MM.1S (cell line): ENCODE measurements at regions not wholly inside any gene's neighbourhood (a gene's known extent, or its start where the extent isn't known, plus 50 kb on each side); places are given as distances from the start of the nearest gene placed in this dataset.

Source experiments
- DNase-seq: peaks from one replicate; pipeline ENCODE4 v3.0.0-alpha.2; 2015
- H2AFZ ChIP-seq: fragments of 300-600 bp; sonication (generic); 2 replicates; pipeline ENCODE4 v1.6.0; 2016; ENCODE audit warnings: antibody characterized with exemption, low read length
- H3F3A ChIP-seq: fragments of 300-600 bp; sonication (generic); 2 replicates; pipeline ENCODE4 v1.6.1; 2016; ENCODE audit warnings: mild to moderate bottlenecking, antibody characterized with exemption, low read length, moderate library complexity, mixed read lengths; ENCODE audit not compliant: insufficient read depth
- H3K27ac ChIP-seq: fragments of 300-600 bp; sonication (generic); 2 replicates; pipeline ENCODE4 v1.5.1; 2016; ENCODE audit warnings: mild to moderate bottlenecking, low read length
- H3K27me3 ChIP-seq: fragments of 300-600 bp; sonication (generic); replicated peaks from 2 replicates; pipeline ENCODE4 v1.6.0; 2016; ENCODE audit warnings: low read length; ENCODE audit not compliant: insufficient read depth
- H3K36me3 ChIP-seq: fragments of 300-600 bp; sonication (generic); replicated peaks from 2 replicates; pipeline ENCODE4 v1.6.1; 2016; ENCODE audit warnings: mild to moderate bottlenecking, low read length, mixed read lengths; ENCODE audit not compliant: insufficient read depth
- H3K4me1 ChIP-seq: fragments of 300-600 bp; sonication (generic); 2 replicates; pipeline ENCODE4 v1.6.1; 2016; ENCODE audit warnings: low read length, mixed read lengths
- H3K4me2 ChIP-seq: fragments of 300-600 bp; sonication (generic); 2 replicates; pipeline ENCODE4 v1.6.0; 2016; ENCODE audit warnings: low read depth, low read length
- H3K4me3 ChIP-seq: fragments of 300-600 bp; sonication (generic); 2 replicates; pipeline ENCODE4 v1.5.1; 2016; ENCODE audit warnings: low read length, mixed read lengths
- H3K79me2 ChIP-seq: fragments of 300-600 bp; sonication (generic); 2 replicates; pipeline ENCODE4 v1.6.1; 2016; ENCODE audit warnings: mixed run types, low read length, mixed read lengths
- H3K9ac ChIP-seq: fragments of 300-600 bp; sonication (generic); 2 replicates; pipeline ENCODE4 v1.6.1; 2016; ENCODE audit warnings: low read length, mixed read lengths
- H3K9me2 ChIP-seq: fragments of 300-600 bp; sonication (generic); replicated peaks from 2 replicates; pipeline ENCODE4 v1.6.1; 2016; ENCODE audit warnings: mild to moderate bottlenecking, low read length, mixed read lengths; ENCODE audit not compliant: insufficient read depth
- H3K9me3 ChIP-seq: fragments of 300-600 bp; sonication (generic); replicated peaks from 2 replicates; pipeline ENCODE4 v1.6.1; 2016; ENCODE audit warnings: mild to moderate bottlenecking, low read length, mixed read lengths; ENCODE audit not compliant: insufficient read depth
- H4K20me1 ChIP-seq: fragments of 300-600 bp; sonication (generic); 2 replicates; pipeline ENCODE4 v1.6.1; 2016; ENCODE audit warnings: mild to moderate bottlenecking, low read length, moderate library complexity, mixed read lengths; ENCODE audit not compliant: insufficient read depth
- CTCF ChIP-seq: fragments of 300-600 bp; sonication (generic); IDR thresholded peaks from 2 replicates; pipeline ENCODE4 v1.5.1; 2016; ENCODE audit warnings: antibody characterized with exemption, low read length, mixed read lengths
- EZH2 ChIP-seq: fragments of 300-600 bp; sonication (generic); optimal IDR thresholded peaks from 2 replicates; pipeline ENCODE3; 2017; ENCODE audit warnings: low read depth, mild to moderate bottlenecking, antibody characterized with exemption, low read length, mixed read lengths
- EZH2phosphoT487 ChIP-seq: fragments of 300-600 bp; sonication (generic); IDR thresholded peaks from 2 replicates; pipeline ENCODE4 v1.6.1; 2018; ENCODE audit warnings: antibody characterized with exemption, low read length

GRCh38 chr2:4420032-4420431 is 716.7 kb downstream of the DCDC2C start:
- Histone ChIP-seq H3K9me2 (no peaks in the 10 kb centered on the region), H3K9me3 (no peaks in the 10 kb centered on the region), H3K4me2 (no peak overlapping the region), H3K36me3 (no peaks in the 10 kb centered on the region), H3K27me3 (no peaks in the 10 kb centered on the region), H3K4me1 (no peaks in the 10 kb centered on the region), H4K20me1 (no peaks in the 10 kb centered on the region), H3K79me2 (no peaks in the 10 kb centered on the region), H3K4me3 (no peak overlapping the region), H3K9ac (no peak overlapping the region), H3K27ac (no peak overlapping the region), H3F3A (no peaks in the 10 kb centered on the region), H2AFZ (no peak overlapping the region)
- no peak for DNase-seq
- TF ChIP-seq EZH2 = no peak
- TF ChIP-seq EZH2phosphoT487 = no peak
- TF ChIP-seq CTCF = no peak

DNA sequence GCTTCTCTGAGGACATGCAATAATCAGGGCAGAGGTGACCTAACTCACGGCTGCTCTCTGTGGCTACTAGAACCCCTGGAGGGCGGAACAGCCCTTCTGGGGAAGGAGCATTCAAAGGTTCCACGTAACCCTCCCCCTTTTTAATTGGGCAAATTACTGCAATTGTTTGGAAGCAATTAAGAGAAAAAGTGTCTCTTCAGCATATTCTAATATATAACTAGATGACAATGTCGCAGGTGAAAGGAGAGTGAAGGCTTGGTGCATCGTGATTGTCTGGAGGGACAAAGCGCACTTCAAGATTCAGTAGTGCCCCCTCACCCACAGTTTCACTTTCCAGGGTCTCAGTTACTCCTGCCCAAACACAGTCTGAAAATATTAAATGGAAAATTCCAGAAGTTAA is 720.8 kb downstream of the DCDC2C start:
- no peak for DNase-seq
- Histone ChIP-seq H2AFZ (no peak overlapping the region), H3F3A (no peaks in the 10 kb centered on the region), H3K36me3 (no peaks in the 10 kb centered on the region), H3K27ac (no peak overlapping the region), H3K79me2 (no peaks in the 10 kb centered on the region), H3K27me3 (no peaks in the 10 kb centered on the region), H3K9ac (no peak overlapping the region), H3K4me2 (no peak overlapping the region), H3K4me1 (no peaks in the 10 kb centered on the region), H4K20me1 (no peaks in the 10 kb centered on the region), H3K9me3 (no peaks in the 10 kb centered on the region), H3K4me3 (no peak overlapping the region), H3K9me2 (no peaks in the 10 kb centered on the region)
- no peak for TF ChIP-seq EZH2
- TF ChIP-seq CTCF = no peak
- no peak for TF ChIP-seq EZH2phosphoT487

GRCh38 chr2:4427083-4427482 is 723.7 kb downstream of the DCDC2C start:
- Histone ChIP-seq H3K9me3 (no peaks in the 10 kb centered on the region), H3K4me1 (no peaks in the 10 kb centered on the region), H3K9me2 (no peaks in the 10 kb centered on the region), H3K27ac (no peak overlapping the region), H4K20me1 (no peaks in the 10 kb centered on the region), H3F3A (no peaks in the 10 kb centered on the region), H2AFZ (no peak overlapping the region), H3K79me2 (no peaks in the 10 kb centered on the region), H3K4me2 (no peak overlapping the region), H3K36me3 (no peaks in the 10 kb centered on the region), H3K27me3 (no peaks in the 10 kb centered on the region), H3K9ac (no peak overlapping the region), H3K4me3 (no peak overlapping the region)
- no peak for DNase-seq
- TF ChIP-seq CTCF = no peak
- TF ChIP-seq EZH2phosphoT487 = no peak
- no peak for TF ChIP-seq EZH2

GRCh38 chr2:4445821-4446220 is 742.4 kb downstream of the DCDC2C start:
- Histone ChIP-seq H3K36me3 (no peaks in the 10 kb centered on the region), H3K27me3 (no peaks in the 10 kb centered on the region), H3F3A (no peaks in the 10 kb centered on the region), H3K9me3 (no peaks in the 10 kb centered on the region), H3K4me2 (no peak overlapping the region), H3K9me2 (no peaks in the 10 kb centered on the region), H3K4me3 (no peak overlapping the region), H3K9ac (no peak overlapping the region), H3K4me1 (no peaks in the 10 kb centered on the region), H3K27ac (no peak overlapping the region), H2AFZ (no peak overlapping the region), H4K20me1 (no peaks in the 10 kb centered on the region), H3K79me2 (no peaks in the 10 kb centered on the region)
- no peak for TF ChIP-seq EZH2phosphoT487
- no peak for TF ChIP-seq EZH2
- no peak for DNase-seq
